T47D (cell line): ENCODE measurements at regions not wholly inside any gene's neighbourhood (a gene's known extent, or its start where the extent isn't known, plus 50 kb on each side); places are given as distances from the start of the nearest gene placed in this dataset.

Source experiments
- DNase-seq, 2 experiments: peaks; one replicate each; pipeline versions ENCODE4 v3.0.0 to v3.0.0-alpha.2; 2011 to 2012; ENCODE audit warnings: low read depth in 1 of 2, low spot score in 1 of 2
- JUND ChIP-seq: IDR thresholded peaks from 2 replicates; pipeline ENCODE4 v1.6.1; 2012; ENCODE audit warnings: low read depth
- in situ Hi-C: cut with HindIII; loops from 2 replicates; pipeline ENCODE4 v1.10.0; 2016; ENCODE audit warnings: low sequenced_read_pairs, low pct_unique_long_range_greater_than_20kb

DNA sequence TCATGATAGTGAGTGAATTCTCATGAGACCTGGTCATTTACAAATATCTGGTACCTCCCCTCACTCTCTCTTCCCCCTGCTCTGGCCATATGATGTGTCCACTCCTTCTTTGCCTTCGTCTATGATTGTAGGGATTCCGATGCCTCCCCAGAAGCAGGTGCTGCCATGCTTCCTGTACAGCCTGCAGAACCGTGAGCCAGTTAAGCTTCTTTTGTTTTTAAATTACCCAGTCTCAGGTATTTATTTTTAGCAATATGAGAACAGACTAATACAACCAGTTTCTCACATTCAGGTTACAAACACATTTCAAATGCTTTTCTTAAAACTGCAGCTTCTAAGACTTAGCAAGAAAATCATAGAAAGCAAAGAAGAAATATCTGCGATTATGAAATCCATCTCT lies 321.2 kb upstream of the CDH7 start:
- no peak for TF ChIP-seq JUND
- DNase-seq = no peak
- in situ Hi-C loops = no loop called here

DNA sequence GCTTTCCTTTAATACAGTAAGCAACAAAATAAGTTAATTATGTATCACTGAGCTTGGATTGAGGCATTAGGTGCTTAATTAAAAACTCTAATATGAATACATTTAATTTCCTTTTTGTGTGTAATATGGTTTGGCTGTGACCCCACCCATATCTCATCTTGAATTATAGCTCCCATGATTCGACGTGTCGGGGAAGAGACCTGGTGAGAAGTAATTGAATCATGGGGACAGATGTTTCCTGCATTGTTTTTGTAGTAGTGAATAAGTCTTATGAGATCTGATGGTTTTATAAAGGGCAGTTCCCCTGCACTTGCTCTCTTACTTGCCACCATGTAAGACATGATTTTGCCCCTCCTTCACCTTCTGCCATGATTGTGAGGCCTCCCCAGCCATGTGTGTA lies 325.4 kb upstream of the CDH7 start:
- no peak for DNase-seq
- in situ Hi-C loops = no loop called here

DNA sequence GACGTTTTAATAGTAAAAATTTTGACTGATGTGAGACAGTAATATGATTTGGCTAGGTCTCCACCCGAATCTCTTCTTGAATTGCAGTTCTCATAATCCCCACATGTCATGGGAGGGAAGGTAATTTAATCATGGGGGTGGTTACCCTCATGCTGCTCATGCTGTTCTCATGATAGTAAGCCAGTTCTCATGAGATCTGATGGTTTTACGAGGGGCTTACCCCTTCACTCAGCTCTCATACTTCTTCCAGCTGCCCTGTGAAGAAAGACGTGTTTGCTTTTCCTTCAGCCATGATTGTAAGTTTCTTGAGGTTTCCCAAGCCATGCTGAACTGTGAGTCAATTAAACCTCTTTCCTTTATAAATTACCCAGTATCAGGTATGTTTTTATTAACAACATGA lies 327.0 kb upstream of the CDH7 start:
- in situ Hi-C loops = no loop called here
- DNase-seq = no peak
- TF ChIP-seq JUND = no peak

More for the DNA sequence above, 325.4 kb upstream of the CDH7 start:
- no peak for TF ChIP-seq JUND

DNA sequence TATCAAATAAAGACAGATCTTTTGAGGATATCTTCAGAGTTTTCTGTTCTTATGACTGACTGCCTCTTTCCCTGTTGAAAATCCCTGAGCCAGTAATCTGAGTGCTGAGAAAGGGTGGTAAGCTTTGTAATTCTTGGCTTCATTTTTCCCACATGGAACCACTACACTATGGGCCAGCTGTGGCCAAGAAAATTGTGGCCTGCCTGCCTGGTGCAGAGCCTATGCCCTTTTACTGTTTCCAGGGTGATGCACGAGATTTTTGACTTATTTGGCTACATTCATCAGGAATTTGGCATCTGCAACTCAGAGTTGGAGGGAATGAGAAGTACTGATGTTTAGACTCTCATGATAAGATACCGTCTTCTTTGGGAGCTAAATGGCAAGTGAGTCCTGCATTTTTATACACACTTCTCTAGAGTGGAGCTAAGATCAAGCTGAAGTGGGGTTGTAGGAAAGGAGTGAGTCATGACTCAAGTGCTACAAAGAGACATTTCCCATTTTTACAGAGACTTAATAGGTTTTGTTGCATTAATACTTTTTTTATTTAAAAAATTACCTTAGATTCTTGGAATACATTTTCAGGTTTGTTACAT lies 328.2 kb upstream of the CDH7 start:
- in situ Hi-C loops = no loop called here
- no peak for TF ChIP-seq JUND
- no peak for DNase-seq

DNA sequence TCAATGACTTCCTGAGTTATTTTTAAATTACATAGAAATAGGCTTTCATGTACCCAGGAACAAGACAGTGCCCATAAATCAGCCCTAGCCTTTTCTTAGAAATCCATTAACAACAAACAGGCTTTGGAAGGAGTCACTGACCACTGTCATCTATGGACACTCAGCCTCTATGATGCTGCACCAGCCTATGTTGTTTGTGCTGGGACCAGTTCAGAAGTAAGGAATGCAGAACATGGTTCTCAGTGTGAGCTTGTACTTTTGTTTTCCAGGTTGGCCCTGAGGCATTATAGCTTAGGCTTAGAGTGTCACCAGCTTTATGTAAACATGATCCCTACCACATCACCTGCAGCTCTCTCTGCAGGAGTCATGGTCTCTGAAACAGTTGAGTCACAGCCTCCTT lies 335.7 kb upstream of the CDH7 start:
- in situ Hi-C loops = no loop called here
- peak in 1 of 2 experiments; percentile 60 for DNase-seq
- TF ChIP-seq JUND = no peak

DNA sequence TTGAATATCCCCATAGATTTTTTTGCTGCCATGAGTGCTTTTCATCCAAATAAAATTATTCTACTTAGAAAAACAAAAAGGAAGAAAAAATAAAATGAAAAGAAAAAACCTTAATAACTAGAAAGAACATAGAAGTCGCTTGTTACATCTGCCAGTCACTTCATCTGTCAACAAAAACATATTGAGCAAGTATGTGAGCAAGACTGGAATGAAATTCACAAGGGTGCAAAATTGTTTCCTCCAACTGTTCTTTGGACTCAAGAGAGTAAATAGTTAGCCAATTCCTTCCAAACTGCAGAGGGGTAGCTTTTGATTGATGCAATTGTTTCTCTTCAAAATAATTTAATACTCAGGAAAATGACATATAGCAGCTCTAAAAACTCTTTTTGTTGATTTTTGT lies 336.3 kb upstream of the CDH7 start:
- in situ Hi-C loops = no loop called here
- no peak for TF ChIP-seq JUND
- DNase-seq = no peak

DNA sequence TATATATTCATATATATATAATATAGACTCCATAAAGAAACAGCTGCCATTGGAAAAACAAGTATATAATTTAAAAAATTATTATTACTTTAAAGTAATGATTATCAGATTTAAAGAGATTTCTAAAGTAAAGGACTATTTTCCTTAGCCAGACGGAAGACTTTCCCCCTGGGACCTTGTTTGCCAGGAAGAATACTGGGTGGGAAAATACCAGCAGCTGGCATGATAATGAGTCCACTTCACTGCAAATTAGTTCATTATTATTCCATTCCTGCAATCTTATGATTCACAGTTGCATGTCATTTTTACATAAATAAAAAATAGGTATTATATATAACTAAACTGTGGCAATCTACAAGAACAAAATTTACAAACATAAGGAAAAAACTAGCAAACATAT lies 339.8 kb upstream of the CDH7 start:
- no peak for DNase-seq
- TF ChIP-seq JUND = no peak
- in situ Hi-C loops = no loop called here

DNA sequence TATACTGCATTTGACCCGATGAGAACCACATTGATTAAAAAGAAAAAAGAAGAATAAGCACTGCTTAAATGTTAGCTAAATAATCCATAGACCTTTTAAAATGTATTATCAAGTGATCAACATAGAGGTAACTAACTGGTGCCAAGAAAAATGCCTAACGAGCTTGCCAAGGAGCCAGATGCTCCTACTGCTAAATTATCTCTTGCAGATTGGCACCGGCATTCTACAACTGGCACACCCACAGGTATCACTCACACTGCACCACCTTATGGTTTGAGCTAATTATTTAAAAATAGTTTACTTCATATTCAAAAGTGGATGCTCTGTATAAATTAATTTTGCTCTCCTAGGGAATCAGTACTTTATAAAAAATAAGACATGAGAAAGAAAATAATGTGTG lies 341.6 kb upstream of the CDH7 start:
- in situ Hi-C loops = no loop called here
- no peak for TF ChIP-seq JUND
- no peak for DNase-seq

DNA sequence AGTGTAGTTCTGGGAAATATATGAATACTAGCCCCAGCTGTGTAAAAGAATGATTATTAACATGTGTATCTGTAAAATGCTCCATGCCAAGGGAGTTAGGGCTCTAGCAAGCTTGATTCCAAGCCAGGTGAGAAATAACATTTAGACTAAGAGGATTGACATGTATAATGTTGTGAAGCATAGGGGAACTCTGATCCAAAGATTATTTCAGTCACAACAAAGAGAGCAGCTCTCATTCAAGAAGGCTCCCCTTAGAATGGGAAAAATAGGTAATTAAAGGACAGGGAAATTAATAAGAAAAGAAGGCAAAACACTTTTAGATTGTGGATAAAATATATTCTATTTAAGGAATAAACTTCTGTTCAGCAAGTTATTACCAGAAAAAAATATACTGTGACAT lies 347.3 kb upstream of the CDH7 start:
- in situ Hi-C loops = no loop called here
- TF ChIP-seq JUND = no peak
- no peak for DNase-seq

DNA sequence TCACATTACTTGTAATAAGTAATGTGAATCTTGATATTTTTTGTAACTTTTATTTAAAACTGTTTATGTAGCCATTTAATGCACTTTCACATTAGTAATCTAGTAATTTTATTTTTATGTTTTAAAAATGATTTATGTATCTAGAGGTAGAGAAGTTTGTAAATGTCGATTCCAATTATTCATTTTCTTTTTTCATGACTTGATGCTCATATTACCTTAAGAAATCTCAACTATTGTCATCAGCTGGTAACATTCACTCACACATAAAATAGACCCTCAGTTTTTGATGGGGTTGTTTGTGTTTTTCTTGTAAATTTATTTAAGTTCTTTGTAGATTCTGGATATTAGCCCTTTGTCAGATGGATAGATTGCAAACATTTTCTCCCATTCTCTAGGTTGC lies 351.7 kb upstream of the CDH7 start:
- no peak for DNase-seq
- in situ Hi-C loops = no loop called here
- no peak for TF ChIP-seq JUND

DNA sequence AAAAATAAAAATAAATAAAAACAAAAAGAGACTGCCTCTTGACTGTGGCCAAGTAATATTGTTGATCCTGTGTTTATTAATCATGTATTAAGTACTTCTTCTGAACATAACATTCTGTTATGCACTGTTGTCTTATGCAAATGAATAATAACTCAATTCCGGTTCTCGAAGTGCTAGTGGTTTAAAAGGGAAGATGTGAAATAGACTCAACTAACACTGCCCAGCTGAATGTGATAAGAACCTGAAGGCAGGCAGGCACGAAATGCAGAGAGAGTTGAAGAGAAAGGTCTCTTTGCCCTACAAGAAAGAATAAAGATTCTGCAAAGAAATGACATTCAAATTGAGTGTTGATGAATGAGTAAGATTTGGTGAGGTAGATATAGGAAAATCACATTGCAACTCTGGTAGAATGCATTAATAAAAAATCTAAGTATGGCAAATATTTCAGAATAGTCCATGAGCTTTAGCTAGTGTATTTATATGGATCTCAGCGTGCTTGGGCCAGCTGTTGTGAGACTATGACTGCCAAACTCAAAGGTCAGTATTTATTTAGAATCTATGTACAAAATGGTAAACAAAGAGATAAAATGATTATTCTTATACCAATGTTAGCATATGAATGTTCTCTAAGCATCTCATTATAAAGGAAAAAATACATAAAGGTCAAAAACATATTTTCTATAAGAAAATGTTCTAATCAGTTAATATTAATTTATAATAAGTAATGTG lies 352.3 kb upstream of the CDH7 start:
- in situ Hi-C loops = no loop called here
- TF ChIP-seq JUND = no peak

DNA sequence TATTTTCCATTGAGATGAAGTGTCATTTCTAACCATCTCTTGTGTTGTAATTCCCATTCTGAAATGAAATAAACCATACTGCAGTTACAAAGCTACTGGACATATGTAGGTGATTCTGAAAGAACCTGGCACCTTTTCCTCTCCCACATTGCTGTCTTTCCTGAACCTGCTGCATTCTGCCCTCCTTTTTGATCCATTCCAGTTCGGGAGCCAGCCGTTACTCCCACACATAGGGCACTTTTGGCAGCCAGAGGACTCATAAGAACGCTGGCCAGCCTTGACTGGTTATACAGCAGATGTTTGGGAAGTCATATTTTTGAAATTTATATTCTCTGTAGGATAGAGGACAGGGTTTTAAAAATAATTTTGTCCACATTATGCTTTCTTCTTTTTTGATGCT lies 369.8 kb upstream of the CDH7 start:
- no peak for TF ChIP-seq JUND
- in situ Hi-C loops = no loop called here
- no peak for DNase-seq

More for the DNA sequence above, 352.3 kb upstream of the CDH7 start:
- no peak for DNase-seq

DNA sequence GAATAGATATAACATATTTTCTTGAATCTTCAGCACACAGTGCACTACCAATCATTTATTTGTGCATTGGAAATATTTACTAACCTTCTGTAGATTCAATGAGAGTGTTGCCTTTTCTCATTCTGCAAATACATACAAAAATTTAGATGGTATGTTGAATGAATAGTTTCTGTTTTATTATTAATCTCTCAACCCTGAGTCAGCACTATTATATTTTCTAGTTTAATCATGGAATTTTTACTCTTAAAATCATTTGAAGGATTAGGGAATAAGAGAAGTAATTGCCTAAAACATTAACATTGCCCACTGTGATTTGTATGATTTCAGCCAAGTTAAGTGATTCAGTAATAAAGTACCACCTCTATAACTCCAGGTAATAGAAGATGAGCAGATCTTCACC lies 370.2 kb upstream of the CDH7 start:
- no peak for DNase-seq
- in situ Hi-C loops = no loop called here
- TF ChIP-seq JUND = no peak

DNA sequence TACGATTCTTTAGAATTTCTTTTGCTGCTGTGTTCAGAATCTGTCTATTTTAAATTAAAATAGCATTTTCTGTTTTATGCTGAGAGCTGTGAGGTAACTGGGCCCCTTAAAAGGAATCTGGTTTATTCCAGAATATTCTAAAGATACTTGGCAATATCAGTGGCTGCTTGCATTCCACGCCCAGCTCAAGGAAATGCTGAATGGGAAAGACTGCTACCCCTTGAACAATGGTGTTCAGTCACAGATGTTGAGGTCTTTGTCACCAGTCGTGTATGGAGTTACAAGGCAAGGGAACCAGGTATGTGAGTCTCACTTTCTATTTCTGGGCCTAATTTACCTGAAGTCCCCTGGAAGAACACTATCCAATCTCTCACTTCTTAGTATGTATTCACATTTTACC lies 377.9 kb upstream of the CDH7 start:
- in situ Hi-C loops = no loop called here
- DNase-seq = no peak
- TF ChIP-seq JUND = no peak
